H1 (cell line): ENCODE measurements at regions not wholly inside any gene's neighbourhood (a gene's known extent, or its start where the extent isn't known, plus 50 kb on each side); places are given as distances from the start of the nearest gene placed in this dataset.

Experiments
- SRF ChIP-seq: IDR thresholded peaks from 2 replicates; pipeline ENCODE4 v1.6.1; 2011; ENCODE audit warnings: mild to moderate bottlenecking, low read depth, low read length, moderate library complexity

GRCh38 chr2:7916670-7917069, 765.2 kb upstream of the ID2 start (continued):
- no peak for TF ChIP-seq SRF
